ENCODE measurements at regions not wholly inside any gene's neighbourhood (a gene's known extent, or its start where the extent isn't known, plus 50 kb on each side); places are given as distances from the start of the nearest gene placed in this dataset.
"Not testable (repeated sequence)": the region's sequence is repeated elsewhere in the genome, so short reads cannot be mapped to it uniquely, and the experiment has no call there.

DNA sequence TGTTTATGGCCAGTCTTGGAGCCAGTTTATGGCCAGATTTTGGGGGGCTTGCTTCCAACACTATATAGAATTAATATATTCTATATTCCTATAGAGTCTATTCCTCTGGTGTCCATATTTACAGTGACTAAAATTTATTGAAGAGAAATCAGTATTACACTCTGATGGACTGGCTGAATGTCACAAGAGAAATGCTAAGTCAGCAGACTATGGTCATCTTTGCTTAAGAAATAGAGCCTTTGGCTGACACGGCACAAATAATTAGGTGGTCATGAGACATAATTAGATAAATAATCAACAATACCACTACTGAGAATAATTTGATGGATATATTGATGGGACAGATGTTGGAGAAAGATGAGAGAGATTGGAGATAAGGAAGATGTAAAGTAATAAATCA, 272.9 kb downstream of the SLITRK5 start:
- CTCF ChIA-PET: no interaction called here
- Mint-ChIP-seq H3K27me3 (ENCODE audit: low read depth) (no peaks in the 10 kb centered on the region), H3K4me3 (no peak overlapping the region), H3K27ac (no peak overlapping the region), H3K9me3 (no peaks in the 10 kb centered on the region), H3K4me1 (ENCODE audit: low read depth) (no peaks in the 10 kb centered on the region), H3K36me3 (ENCODE audit: low read depth) (no peaks in the 10 kb centered on the region)
- no peak for DNase-seq
- intact Hi-C loops (cut with micrococcal nuclease): no loop called here

DNA sequence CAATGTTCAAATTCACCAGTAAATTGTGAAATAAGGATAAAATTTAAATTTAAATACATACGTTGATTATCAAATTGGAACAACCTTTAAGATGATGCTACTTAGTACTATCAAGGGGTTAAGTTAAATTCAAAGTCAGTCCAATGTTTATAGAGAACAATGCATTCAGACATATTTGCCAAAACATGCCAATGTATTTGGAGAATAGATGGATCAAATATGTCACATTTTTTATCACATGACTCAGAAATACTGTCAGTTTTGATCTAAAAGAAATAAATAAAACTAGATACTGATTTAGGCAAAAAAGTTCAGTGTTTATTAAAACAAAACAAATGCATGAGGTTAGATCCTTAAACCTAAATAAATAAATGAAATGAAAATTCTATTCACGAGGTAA, 281.2 kb downstream of the SLITRK5 start:
- CTCF ChIA-PET: no interaction called here
- H3K27me3 Mint-ChIP-seq (ENCODE audit: low read depth): no peaks in the 10 kb centered on the region
- no peaks in the 10 kb centered on the region for H3K9me3 Mint-ChIP-seq
- intact Hi-C loops (cut with micrococcal nuclease): no loop called here
- H3K36me3 Mint-ChIP-seq (ENCODE audit: low read depth): no peaks in the 10 kb centered on the region
- H3K4me1 Mint-ChIP-seq (ENCODE audit: low read depth): no peaks in the 10 kb centered on the region
- H3K27ac Mint-ChIP-seq: no peak overlapping the region
- H3K4me3 Mint-ChIP-seq: no peak overlapping the region
- DNase-seq: no peak

DNA sequence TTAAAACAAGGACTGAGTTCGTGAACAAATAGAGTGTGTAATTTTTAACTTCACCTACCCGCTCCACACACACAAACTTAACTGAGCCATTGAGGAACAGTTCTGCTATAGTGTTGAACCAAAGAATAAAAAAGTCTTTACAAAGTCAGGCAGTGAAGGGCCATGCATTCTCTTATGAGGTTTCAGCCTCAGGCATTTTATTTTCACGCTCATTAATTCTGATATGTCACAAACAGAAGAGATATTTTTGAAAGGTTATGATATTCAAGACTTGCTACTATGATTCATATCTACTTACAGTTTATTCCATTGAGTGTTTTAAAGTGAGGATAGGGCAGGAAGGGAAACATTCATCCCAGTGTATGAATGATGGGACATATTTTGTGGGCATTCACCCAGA, 282.2 kb downstream of the SLITRK5 start:
- H3K27ac Mint-ChIP-seq: no peak overlapping the region
- CTCF ChIA-PET: no interaction called here

DNA sequence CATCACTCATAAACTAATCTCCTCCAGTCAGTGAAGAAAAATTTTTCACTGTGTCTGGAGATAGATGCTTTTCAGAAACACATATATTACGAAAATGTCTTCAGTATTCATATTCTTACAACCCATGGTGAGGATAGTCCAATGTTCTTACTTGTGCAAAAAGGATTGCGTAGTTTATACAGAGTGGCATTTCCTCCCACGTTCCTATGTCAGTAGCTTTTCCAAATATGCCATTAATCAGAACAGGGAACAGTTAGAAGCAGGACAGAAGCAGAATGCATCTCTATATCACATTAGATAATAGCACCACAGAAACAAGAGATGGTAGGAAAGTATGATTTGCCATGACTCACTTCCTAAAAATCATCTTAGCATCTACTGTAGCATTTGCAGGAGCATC, 282.9 kb downstream of the SLITRK5 start:
- H3K4me1 Mint-ChIP-seq (ENCODE audit: low read depth): no peaks in the 10 kb centered on the region
- no peaks in the 10 kb centered on the region for H3K36me3 Mint-ChIP-seq (ENCODE audit: low read depth)
- H3K9me3 Mint-ChIP-seq: no peaks in the 10 kb centered on the region
- H3K27ac Mint-ChIP-seq: no peak overlapping the region
- no peaks in the 10 kb centered on the region for H3K27me3 Mint-ChIP-seq (ENCODE audit: low read depth)
- CTCF ChIA-PET: no interaction called here
- no peak overlapping the region for H3K4me3 Mint-ChIP-seq
- no peak for DNase-seq
- intact Hi-C loops (cut with micrococcal nuclease): no loop called here

More for the DNA sequence above, 282.2 kb downstream of the SLITRK5 start:
- H3K4me3 Mint-ChIP-seq: no peak overlapping the region
- H3K4me1 Mint-ChIP-seq (ENCODE audit: low read depth): no peaks in the 10 kb centered on the region
- no peaks in the 10 kb centered on the region for H3K36me3 Mint-ChIP-seq (ENCODE audit: low read depth)
- intact Hi-C loops (cut with micrococcal nuclease): no loop called here
- no peaks in the 10 kb centered on the region for H3K27me3 Mint-ChIP-seq (ENCODE audit: low read depth)
- no peaks in the 10 kb centered on the region for H3K9me3 Mint-ChIP-seq
- no peak for DNase-seq

DNA sequence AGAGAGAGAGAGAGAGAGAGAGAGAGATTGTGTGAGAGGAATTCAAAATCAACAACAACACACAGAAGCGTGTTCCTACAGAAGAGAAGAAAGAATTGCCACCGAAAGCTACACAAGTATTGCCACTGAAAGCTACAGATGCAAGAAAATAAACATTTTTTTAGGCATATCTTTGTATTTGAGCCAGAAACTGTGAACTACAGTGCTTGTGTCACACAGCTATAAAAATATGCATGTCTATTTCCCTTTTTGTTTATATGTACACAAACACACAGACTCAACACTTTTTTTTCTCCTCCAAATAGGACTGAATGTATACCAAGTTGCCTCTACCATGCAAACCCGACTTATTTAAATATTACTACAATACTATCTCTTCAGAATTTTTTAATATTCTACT, 290.4 kb downstream of the SLITRK5 start:
- DNase-seq: no peak

DNA sequence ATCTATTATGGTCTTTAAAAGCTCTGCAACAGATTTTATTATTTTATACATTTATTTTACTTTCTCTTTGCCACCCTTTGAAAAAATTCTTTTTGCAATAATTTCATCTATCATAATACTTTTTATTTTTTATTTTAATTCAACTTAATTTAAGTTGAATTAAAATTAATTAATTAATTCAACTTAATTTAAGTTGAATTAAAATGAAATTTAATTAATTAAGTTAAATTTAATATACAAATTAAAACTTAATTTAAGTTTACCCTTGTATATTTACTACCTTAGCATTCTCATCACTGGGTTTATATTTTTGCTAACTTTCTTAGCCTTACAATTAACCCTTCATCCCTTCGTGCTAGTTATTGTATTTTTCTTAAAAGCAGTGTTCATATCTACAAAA, 301.4 kb downstream of the SLITRK5 start:
- CTCF ChIA-PET: no interaction called here
- no peaks in the 10 kb centered on the region for H3K36me3 Mint-ChIP-seq (ENCODE audit: low read depth)
- no peaks in the 10 kb centered on the region for H3K4me1 Mint-ChIP-seq (ENCODE audit: low read depth)
- H3K27me3 Mint-ChIP-seq (ENCODE audit: low read depth): no peaks in the 10 kb centered on the region
- intact Hi-C loops (cut with micrococcal nuclease): no loop called here
- no peak overlapping the region for H3K4me3 Mint-ChIP-seq
- DNase-seq: no peak
- no peak overlapping the region for H3K27ac Mint-ChIP-seq
- peaks cover 1% of the 10 kb centered on the region for H3K9me3 Mint-ChIP-seq

More for the DNA sequence above, 290.4 kb downstream of the SLITRK5 start:
- CTCF ChIA-PET: interaction anchor here (0.6 kb wide), 1 partner anchor 707 kb away, joined by 3 read pairs; no protein-coding TSS in a partner anchor
- Mint-ChIP-seq H3K4me3 (no peak overlapping the region), H3K27me3 (ENCODE audit: low read depth) (no peaks in the 10 kb centered on the region), H3K9me3 (peaks cover 2% of the 10 kb centered on the region), H3K4me1 (ENCODE audit: low read depth) (no peaks in the 10 kb centered on the region), H3K36me3 (ENCODE audit: low read depth) (no peaks in the 10 kb centered on the region), H3K27ac (no peak overlapping the region)
- intact Hi-C loops (cut with micrococcal nuclease): no loop called here

DNA sequence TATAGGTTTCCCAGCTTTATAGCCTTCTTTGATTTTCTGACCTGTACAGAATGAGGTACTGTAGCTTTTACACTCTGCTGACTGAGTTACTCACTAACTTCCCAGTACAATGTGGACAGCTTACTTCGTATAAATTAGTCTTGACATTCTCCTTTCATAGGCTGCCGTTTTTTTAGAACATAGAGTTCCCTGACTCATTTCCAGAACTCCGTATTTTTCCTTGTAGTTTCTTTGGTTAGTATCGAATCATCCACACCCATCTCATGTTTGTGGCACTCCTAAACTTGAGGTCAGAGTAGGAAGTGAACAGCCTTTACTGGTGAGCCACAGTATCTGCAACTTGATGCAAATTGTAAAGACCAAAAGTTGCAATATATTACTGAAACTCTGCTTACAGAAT, 303.9 kb downstream of the SLITRK5 start:
- no peaks in the 10 kb centered on the region for H3K36me3 Mint-ChIP-seq (ENCODE audit: low read depth)
- intact Hi-C loops (cut with micrococcal nuclease): no loop called here
- H3K4me1 Mint-ChIP-seq (ENCODE audit: low read depth): no peaks in the 10 kb centered on the region
- peaks cover 1% of the 10 kb centered on the region for H3K9me3 Mint-ChIP-seq
- CTCF ChIA-PET: no interaction called here
- H3K27me3 Mint-ChIP-seq (ENCODE audit: low read depth): no peaks in the 10 kb centered on the region
- no peak for DNase-seq
- no peak overlapping the region for H3K4me3 Mint-ChIP-seq
- no peak overlapping the region for H3K27ac Mint-ChIP-seq

DNA sequence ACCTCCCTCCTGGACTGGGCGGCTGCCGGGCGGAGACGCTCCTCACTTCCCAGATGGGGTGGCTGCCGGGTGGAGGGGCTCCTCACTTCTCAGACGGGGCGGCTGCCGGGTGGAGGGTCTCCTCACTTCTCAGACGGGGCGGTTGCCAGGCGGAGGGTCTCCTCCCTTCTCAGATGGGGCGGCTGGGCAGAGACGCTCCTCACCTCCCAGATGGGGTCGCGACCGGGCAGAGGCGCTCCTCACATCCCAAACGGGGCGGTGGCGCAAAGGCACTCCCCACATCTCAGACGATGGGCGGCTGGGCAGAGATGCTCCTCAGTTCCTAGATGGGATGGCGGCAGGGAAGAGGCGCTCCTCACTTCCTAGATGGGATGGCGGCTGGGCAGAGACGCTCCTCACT, 305.5 kb downstream of the SLITRK5 start:
- H3K36me3 Mint-ChIP-seq (ENCODE audit: low read depth); H3K27ac Mint-ChIP-seq; intact Hi-C loops (cut with micrococcal nuclease); H3K4me1 Mint-ChIP-seq (ENCODE audit: low read depth); H3K4me3 Mint-ChIP-seq; H3K9me3 Mint-ChIP-seq; H3K27me3 Mint-ChIP-seq (ENCODE audit: low read depth); DNase-seq; CTCF ChIA-PET: not testable (repeated sequence)

DNA sequence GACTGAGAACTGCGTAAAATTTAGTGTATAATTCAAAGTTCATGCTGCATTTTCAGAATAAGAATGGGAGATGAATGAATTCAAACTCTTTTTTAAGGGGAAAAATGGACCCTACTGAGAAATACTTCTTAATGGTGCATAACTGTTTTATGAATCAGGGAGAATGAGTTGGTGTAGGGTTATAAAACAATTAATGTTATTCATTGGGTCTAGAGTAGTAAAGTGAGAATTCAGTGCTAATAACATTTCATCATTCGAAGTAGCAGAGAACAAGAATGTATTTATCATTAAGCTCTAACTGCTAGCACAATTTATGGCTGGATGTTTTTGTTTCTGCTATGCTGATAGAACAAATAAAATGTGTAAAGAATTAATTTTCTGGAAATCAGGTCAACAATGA, 310.2 kb downstream of the SLITRK5 start:
- Mint-ChIP-seq H3K27ac (no peak overlapping the region), H3K4me1 (ENCODE audit: low read depth) (no peaks in the 10 kb centered on the region), H3K9me3 (no peaks in the 10 kb centered on the region), H3K4me3 (no peak overlapping the region), H3K27me3 (ENCODE audit: low read depth) (no peaks in the 10 kb centered on the region), H3K36me3 (ENCODE audit: low read depth) (no peaks in the 10 kb centered on the region)
- CTCF ChIA-PET: no interaction called here
- no peak for DNase-seq
- intact Hi-C loops (cut with micrococcal nuclease): no loop called here

DNA sequence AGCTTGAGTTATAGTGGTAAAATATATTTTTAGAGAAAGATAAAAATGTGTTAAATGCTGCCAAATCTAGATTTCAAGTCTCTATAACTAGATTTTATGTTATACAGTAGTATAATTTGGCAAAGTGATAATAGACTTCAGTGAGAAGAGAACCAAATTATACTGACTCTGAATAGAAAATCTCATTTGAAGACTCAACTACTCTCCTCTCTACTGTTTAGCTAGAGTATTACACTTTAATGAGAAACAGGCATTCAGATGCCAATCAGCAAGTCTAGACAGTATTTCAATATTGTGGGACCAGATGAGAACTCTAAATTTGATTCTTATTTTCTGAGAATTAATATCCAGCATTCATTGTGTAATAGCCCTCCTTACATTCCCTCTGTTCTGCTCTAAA, 311.2 kb downstream of the SLITRK5 start:
- Mint-ChIP-seq H3K9me3 (peaks cover 1% of the 10 kb centered on the region), H3K27me3 (ENCODE audit: low read depth) (no peaks in the 10 kb centered on the region), H3K36me3 (ENCODE audit: low read depth) (no peaks in the 10 kb centered on the region), H3K4me1 (ENCODE audit: low read depth) (no peaks in the 10 kb centered on the region), H3K27ac (no peak overlapping the region), H3K4me3 (no peak overlapping the region)
- intact Hi-C loops (cut with micrococcal nuclease): no loop called here
- CTCF ChIA-PET: interaction anchor here (0.7 kb wide), 1 partner anchor 222 kb away, joined by 4 read pairs; no protein-coding TSS in a partner anchor
- no peak for DNase-seq

DNA sequence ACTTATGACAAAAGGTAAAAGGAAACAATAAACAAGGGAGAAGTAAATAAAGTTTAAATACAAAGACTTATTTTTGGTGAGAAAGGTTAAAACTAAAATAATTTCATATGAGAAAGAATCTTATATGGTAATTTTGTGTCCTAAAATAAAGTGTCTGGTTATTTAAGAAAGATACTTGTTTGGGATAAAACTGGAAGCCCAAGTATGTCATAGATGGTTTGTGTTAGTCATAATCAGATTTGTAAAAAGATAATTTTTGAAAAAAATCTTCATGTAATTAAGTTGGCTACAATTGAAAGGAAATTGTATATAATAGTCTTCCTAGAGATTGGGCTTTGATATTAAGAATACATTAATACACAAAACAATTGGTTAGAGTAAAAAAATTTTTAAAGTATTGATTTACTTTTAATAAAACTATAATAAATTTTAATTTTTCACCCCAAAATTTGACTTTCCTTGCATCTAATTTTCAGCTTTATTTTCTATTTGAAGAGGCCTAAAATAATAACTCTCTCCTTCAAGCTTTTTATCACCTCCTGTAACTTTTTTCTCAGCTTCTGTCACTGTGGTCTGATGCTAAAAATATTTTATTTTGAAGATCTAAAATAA, 315.6 kb downstream of the SLITRK5 start:
- Mint-ChIP-seq H3K27me3 (ENCODE audit: low read depth) (no peaks in the 10 kb centered on the region), H3K4me3 (no peak overlapping the region), H3K4me1 (ENCODE audit: low read depth) (no peaks in the 10 kb centered on the region), H3K36me3 (ENCODE audit: low read depth) (no peaks in the 10 kb centered on the region), H3K9me3 (peaks cover 1% of the 10 kb centered on the region), H3K27ac (no peak overlapping the region)
- CTCF ChIA-PET: no interaction called here
- intact Hi-C loops (cut with micrococcal nuclease): no loop called here
- DNase-seq: no peak

DNA sequence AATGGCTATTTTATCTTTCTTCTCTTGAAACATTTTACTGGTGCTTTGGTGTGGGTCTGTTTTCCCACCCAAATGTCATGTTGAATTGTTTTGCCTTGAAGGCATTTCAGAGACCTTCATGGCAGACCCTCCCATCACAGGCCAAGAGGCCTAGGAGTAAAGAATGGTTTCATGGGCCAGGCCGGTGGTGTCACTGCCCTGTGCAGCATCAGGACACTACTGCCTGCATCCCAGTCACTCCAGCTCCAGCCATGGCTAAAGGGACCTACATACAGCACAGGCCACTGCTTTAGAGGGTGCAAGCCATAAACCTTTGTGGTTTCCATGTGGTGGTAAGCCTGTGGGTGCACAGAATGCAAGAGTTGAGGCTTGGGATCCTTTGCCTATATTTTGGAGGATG, 326.9 kb downstream of the SLITRK5 start:
- no peaks in the 10 kb centered on the region for H3K36me3 Mint-ChIP-seq (ENCODE audit: low read depth)
- no peak overlapping the region for H3K4me3 Mint-ChIP-seq
- peaks cover 4% of the 10 kb centered on the region for H3K9me3 Mint-ChIP-seq
- no peaks in the 10 kb centered on the region for H3K4me1 Mint-ChIP-seq (ENCODE audit: low read depth)
- DNase-seq: no peak
- intact Hi-C loops (cut with micrococcal nuclease): no loop called here
- no peak overlapping the region for H3K27ac Mint-ChIP-seq
- CTCF ChIA-PET: no interaction called here
- H3K27me3 Mint-ChIP-seq (ENCODE audit: low read depth): no peaks in the 10 kb centered on the region

DNA sequence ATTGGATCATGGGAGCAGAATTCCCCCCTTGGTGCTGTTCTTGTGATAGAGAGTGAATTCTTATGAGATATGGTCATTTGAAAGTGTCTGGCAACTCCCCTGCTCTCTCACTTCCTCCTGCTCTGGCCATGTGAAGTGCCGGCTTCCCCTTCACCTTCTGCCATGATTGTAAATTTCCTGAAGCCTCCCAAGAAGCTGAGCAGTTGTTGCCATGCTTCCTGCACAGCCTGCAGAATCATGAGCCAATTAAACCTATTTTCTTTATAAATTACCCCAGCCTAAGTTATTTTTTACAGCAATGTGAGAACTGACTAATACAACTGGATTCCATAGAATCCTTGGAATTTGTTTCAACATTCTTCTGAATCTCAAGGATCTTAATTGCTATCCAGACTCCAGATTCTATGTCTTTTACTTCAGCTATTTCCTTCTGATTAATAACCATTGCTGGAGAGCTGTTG, 328.1 kb downstream of the SLITRK5 start:
- no peaks in the 10 kb centered on the region for H3K4me1 Mint-ChIP-seq (ENCODE audit: low read depth)
- H3K27me3 Mint-ChIP-seq (ENCODE audit: low read depth): no peaks in the 10 kb centered on the region
- no peak for DNase-seq
- peaks cover 8% of the 10 kb centered on the region for H3K9me3 Mint-ChIP-seq
- intact Hi-C loops (cut with micrococcal nuclease): no loop called here
- no peak overlapping the region for H3K27ac Mint-ChIP-seq
- H3K36me3 Mint-ChIP-seq (ENCODE audit: low read depth): no peaks in the 10 kb centered on the region
- no peak overlapping the region for H3K4me3 Mint-ChIP-seq
- CTCF ChIA-PET: no interaction called here

All from activated naive CD4-positive, alpha-beta T cell treated with anti-CD3 and anti-CD28 coated beads for 36 hours (primary cell).